Smooth muscle cell (in vitro differentiated cells): ENCODE measurements at regions not wholly inside any gene's neighbourhood (a gene's known extent, or its start where the extent isn't known, plus 50 kb on each side); places are given as distances from the start of the nearest gene placed in this dataset.

Experiments used
- DNase-seq: peaks from one replicate; lab custom pipeline; 2025; ENCODE audit not compliant: unreplicated experiment; lab: John Stamatoyannopoulos, UW
- H2AFZ ChIP-seq: fragments of 200-600 bp; sonication (generic); 2 replicates; pipeline ENCODE4 v1.6.0; 2016; ENCODE audit warnings: antibody characterized with exemption, low read depth, mild to moderate bottlenecking
- H3F3A ChIP-seq: fragments of 200-600 bp; sonication (generic); 2 replicates; pipeline ENCODE4 v1.6.0; 2017; ENCODE audit warnings: antibody characterized with exemption, low read depth
- H3K27ac ChIP-seq: fragments of 200-600 bp; sonication (generic); 2 replicates; pipeline ENCODE4 v1.5.1; 2016; ENCODE audit warnings: low read depth, mild to moderate bottlenecking
- H3K27me3 ChIP-seq: fragments of 200-600 bp; sonication (generic); 2 replicates; pipeline ENCODE4 v1.6.1; 2016; ENCODE audit warnings: low read depth, mild to moderate bottlenecking
- H3K36me3 ChIP-seq: fragments of 200-600 bp; sonication (generic); 2 replicates; pipeline ENCODE4 v1.5.1; 2016; ENCODE audit warnings: low read depth
- H3K4me1 ChIP-seq: fragments of 200-600 bp; sonication (generic); 2 replicates; pipeline ENCODE4 v1.5.1; 2016; ENCODE audit warnings: low read depth
- H3K4me2 ChIP-seq: fragments of 200-600 bp; sonication (generic); 2 replicates; pipeline ENCODE4 v1.6.0; 2016; ENCODE audit warnings: mild to moderate bottlenecking
- H3K4me3 ChIP-seq: fragments of 200-600 bp; sonication (generic); 2 replicates; pipeline ENCODE4 v1.5.1; 2016; ENCODE audit warnings: mild to moderate bottlenecking
- H3K79me2 ChIP-seq: fragments of 200-600 bp; sonication (generic); 2 replicates; pipeline ENCODE4 v1.6.0; 2016; ENCODE audit warnings: low read depth, mild to moderate bottlenecking
- H3K9ac ChIP-seq: fragments of 200-600 bp; sonication (generic); 2 replicates; pipeline ENCODE4 v1.6.0; 2016; ENCODE audit warnings: low read depth
- H3K9me3 ChIP-seq: fragments of 200-600 bp; sonication (generic); replicated peaks from 2 replicates; pipeline ENCODE4 v1.5.1; 2016; ENCODE audit warnings: low read depth
- H4K20me1 ChIP-seq: fragments of 200-600 bp; sonication (generic); 2 replicates; pipeline ENCODE4 v1.6.0; 2016; ENCODE audit warnings: low read depth
- CTCF ChIP-seq: fragments of 200-600 bp; sonication (generic); IDR thresholded peaks from 2 replicates; pipeline ENCODE4 v1.5.1; 2017; ENCODE audit warnings: borderline replicate concordance, mild to moderate bottlenecking, antibody characterized with exemption; ENCODE audit not compliant: insufficient read depth, poor library complexity, severe bottlenecking
- WGBS: methylation state at CpG from one replicate; pipeline ENCODE4 v1.1.7; 2016; ENCODE audit warnings: low lambda C conversion rate; 5-methylcytosine and 5-hydroxymethylcytosine counted together

GRCh38 chr12:33718631-33719030, 279.0 kb upstream of the SYT10 start:
- no peaks in the 10 kb centered on the region for H3K27me3 ChIP-seq
- no peak overlapping the region for H3K27ac ChIP-seq
- no peaks in the 10 kb centered on the region for H3K79me2 ChIP-seq
- no peaks in the 10 kb centered on the region for H3K36me3 ChIP-seq
- H3K4me1 ChIP-seq, result no peaks in the 10 kb centered on the region
- H2AFZ ChIP-seq, result no peak overlapping the region
- no peaks in the 10 kb centered on the region for H3F3A ChIP-seq
- no peak overlapping the region for H3K4me2 ChIP-seq
- no peak for DNase-seq
- H4K20me1 ChIP-seq, result no peaks in the 10 kb centered on the region
- no peak overlapping the region for H3K4me3 ChIP-seq
- H3K9me3 ChIP-seq, result no peaks in the 10 kb centered on the region
- H3K9ac ChIP-seq, result no peak overlapping the region
- 84% methylated on average over 2 of the region's 2 CpGs for WGBS
- no peak for TF ChIP-seq CTCF

GRCh38 chr12:33721561-33721960, 281.9 kb upstream of the SYT10 start:
- H3K27ac ChIP-seq, result no peak overlapping the region
- no peak overlapping the region for H3K9ac ChIP-seq
- no peak overlapping the region for H3K4me3 ChIP-seq
- no peaks in the 10 kb centered on the region for H3K4me1 ChIP-seq
- H3K27me3 ChIP-seq, result no peaks in the 10 kb centered on the region
- no peak overlapping the region for H2AFZ ChIP-seq
- H3K79me2 ChIP-seq, result no peaks in the 10 kb centered on the region
- DNase-seq, result no peak
- no peak overlapping the region for H3K4me2 ChIP-seq
- no peaks in the 10 kb centered on the region for H3K36me3 ChIP-seq
- H3K9me3 ChIP-seq, result no peaks in the 10 kb centered on the region
- no peaks in the 10 kb centered on the region for H4K20me1 ChIP-seq
- 98% methylated on average over 2 of the region's 2 CpGs for WGBS
- H3F3A ChIP-seq, result no peaks in the 10 kb centered on the region
- no peak for TF ChIP-seq CTCF

- no peak for DNase-seq
- H3K27me3 ChIP-seq, result no peaks in the 10 kb centered on the region
- no peak overlapping the region for H3K4me3 ChIP-seq
- no peaks in the 10 kb centered on the region for H4K20me1 ChIP-seq
- H3F3A ChIP-seq, result no peaks in the 10 kb centered on the region
- WGBS, result 83% methylated on average over 4 of the region's 4 CpGs
- no peaks in the 10 kb centered on the region for H3K4me1 ChIP-seq
- H3K79me2 ChIP-seq, result no peaks in the 10 kb centered on the region
- no peak overlapping the region for H3K4me2 ChIP-seq
- no peak overlapping the region for H3K9ac ChIP-seq
- no peak overlapping the region for H2AFZ ChIP-seq
- H3K27ac ChIP-seq, result no peak overlapping the region
- H3K36me3 ChIP-seq, result no peaks in the 10 kb centered on the region
- TF ChIP-seq CTCF, result no peak
- H3K9me3 ChIP-seq, result no peaks in the 10 kb centered on the region
Observed at GRCh38 chr12:33724867-33725266, 285.2 kb upstream of the SYT10 start.

- Histone ChIP-seq H3K4me2 (no peak overlapping the region), H3K27me3 (no peaks in the 10 kb centered on the region), H3F3A (no peaks in the 10 kb centered on the region), H2AFZ (no peak overlapping the region), H3K4me3 (no peak overlapping the region), H3K79me2 (no peaks in the 10 kb centered on the region), H3K36me3 (no peaks in the 10 kb centered on the region), H4K20me1 (no peaks in the 10 kb centered on the region), H3K9ac (no peak overlapping the region), H3K4me1 (no peaks in the 10 kb centered on the region), H3K27ac (no peak overlapping the region), H3K9me3 (no peaks in the 10 kb centered on the region)
- WGBS, result 85% methylated on average over 2 of the region's 2 CpGs
- no peak for DNase-seq
- TF ChIP-seq CTCF, result no peak
Observed at GRCh38 chr12:33734871-33735270, 287.4 kb upstream of the ALG10 start.
